Psoas muscle (tissue), 7 donors: ENCODE measurements at regions not wholly inside any gene's neighbourhood (a gene's known extent, or its start where the extent isn't known, plus 50 kb on each side); places are given as distances from the start of the nearest gene placed in this dataset.

ENCODE experiments used
- ATAC-seq, 4 donors: fragments of 200-7000 bp; cut with Tn5 transposase; one replicate each; pipeline ENCODE4 v1.9.1; 2020; ENCODE audit warnings: moderate library complexity in 3 of 4, mild to moderate bottlenecking in 2 of 4
- DNase-seq, 2 donors: peaks; one replicate each; pipeline ENCODE4 v3.0.0-alpha.2; 2020
- H3K27ac ChIP-seq: fragments of 200-600 bp; one replicate; pipeline ENCODE4 v1.8.0; 2022
- H3K27me3 ChIP-seq, 3 donors: fragments of 200-600 bp in 1 of 3; one replicate each; pipeline versions ENCODE4 v1.6.1 to v1.8.0; 2013 to 2022; ENCODE audit warnings: low read length in 2 of 3, mild to moderate bottlenecking in 2 of 3, moderate library complexity in 1 of 3; ENCODE audit not compliant: insufficient read depth in 3 of 3
- H3K36me3 ChIP-seq, 2 donors: fragments of 200-600 bp in 1 of 2; one replicate each; pipeline versions ENCODE4 v1.6.1 to v1.8.0; 2013 to 2022; ENCODE audit warnings: low read depth in 1 of 2, mild to moderate bottlenecking in 1 of 2, moderate library complexity in 1 of 2; ENCODE audit not compliant: insufficient read depth in 1 of 2
- H3K4me1 ChIP-seq: fragments of 200-600 bp; one replicate; pipeline ENCODE4 v1.8.0; 2022
- H3K4me3 ChIP-seq: fragments of 200-600 bp; one replicate; pipeline ENCODE4 v1.8.0; 2022; ENCODE audit warnings: mild to moderate bottlenecking
- H3K9me3 ChIP-seq: fragments of 200-600 bp; one replicate; pipeline ENCODE4 v1.8.0; 2022
- WGBS, 3 donors: extraction: QIAGEN DNeasy Blood & Tissue Kit; methylation state at CpG; one replicate each; pipeline versions ENCODE4 v1.1.6 to v1.1.7; 2013; 5-methylcytosine and 5-hydroxymethylcytosine counted together
- intact Hi-C, 2 donors: fragments of 100-400 bp; cut with DNase I; formaldehyde crosslinking; loops; one replicate each; pipeline versions ENCODE4 v1.11.0 to v1.14.2; 2022
- TF ChIP-seq, protein P1 (sequence below): fragments of 200-600 bp; IDR thresholded peaks from one replicate; pipeline ENCODE4 v1.8.0; 2022; ENCODE audit warnings: antibody characterized with exemption
- donor health status: healthy with polysubstance abuse.
- donor health status: DM: no; HTN: no; CAD: no; lungs with moderate emphysema.
- donor health status: Bipolar disorder and iron deficiency.
- donor health status: healthy.
- donor health status: DM: yes; HTN: yes; CAD: no.
- donor health status: DM: no; HTN: no; CAD: no.
- donor health status: DM: yes; HTN: yes; CAD: no.

DNA sequence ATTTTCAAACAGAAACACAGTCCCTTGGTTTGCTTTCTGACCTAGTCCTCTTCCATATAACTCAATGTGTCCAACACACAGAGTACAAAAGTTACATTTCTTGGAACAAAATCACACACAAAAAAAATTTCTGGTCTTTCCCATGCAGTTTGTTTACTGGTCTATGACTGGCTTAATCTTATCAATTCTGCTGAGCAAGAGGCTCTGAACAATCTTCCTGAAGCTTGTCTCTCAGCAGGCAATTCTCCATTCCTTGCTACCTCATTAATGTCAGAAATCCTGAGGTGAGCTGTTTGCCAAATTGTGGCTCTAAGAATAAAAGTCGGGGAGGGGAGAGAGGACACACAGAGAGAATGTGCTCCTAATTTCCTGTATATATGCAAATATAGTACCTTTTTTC is 423.6 kb downstream of the HLX start:
- intact Hi-C loops = no loop called here
- TF ChIP-seq, protein P1, sequence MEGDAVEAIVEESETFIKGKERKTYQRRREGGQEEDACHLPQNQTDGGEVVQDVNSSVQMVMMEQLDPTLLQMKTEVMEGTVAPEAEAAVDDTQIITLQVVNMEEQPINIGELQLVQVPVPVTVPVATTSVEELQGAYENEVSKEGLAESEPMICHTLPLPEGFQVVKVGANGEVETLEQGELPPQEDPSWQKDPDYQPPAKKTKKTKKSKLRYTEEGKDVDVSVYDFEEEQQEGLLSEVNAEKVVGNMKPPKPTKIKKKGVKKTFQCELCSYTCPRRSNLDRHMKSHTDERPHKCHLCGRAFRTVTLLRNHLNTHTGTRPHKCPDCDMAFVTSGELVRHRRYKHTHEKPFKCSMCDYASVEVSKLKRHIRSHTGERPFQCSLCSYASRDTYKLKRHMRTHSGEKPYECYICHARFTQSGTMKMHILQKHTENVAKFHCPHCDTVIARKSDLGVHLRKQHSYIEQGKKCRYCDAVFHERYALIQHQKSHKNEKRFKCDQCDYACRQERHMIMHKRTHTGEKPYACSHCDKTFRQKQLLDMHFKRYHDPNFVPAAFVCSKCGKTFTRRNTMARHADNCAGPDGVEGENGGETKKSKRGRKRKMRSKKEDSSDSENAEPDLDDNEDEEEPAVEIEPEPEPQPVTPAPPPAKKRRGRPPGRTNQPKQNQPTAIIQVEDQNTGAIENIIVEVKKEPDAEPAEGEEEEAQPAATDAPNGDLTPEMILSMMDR = no peak
- 38 to 56% (median 52%) methylated on average over 1 of the region's 1 CpG for WGBS, 3 donors
- Histone ChIP-seq H3K27me3 (no peaks in the 10 kb centered on the region), H3K27ac (no peak overlapping the region), H3K4me1 (no peaks in the 10 kb centered on the region), H3K9me3 (no peaks in the 10 kb centered on the region), H3K4me3 (no peak overlapping the region), H3K36me3 (no peaks in the 10 kb centered on the region)
- DNase-seq (no peak), ATAC-seq (no peak)

DNA sequence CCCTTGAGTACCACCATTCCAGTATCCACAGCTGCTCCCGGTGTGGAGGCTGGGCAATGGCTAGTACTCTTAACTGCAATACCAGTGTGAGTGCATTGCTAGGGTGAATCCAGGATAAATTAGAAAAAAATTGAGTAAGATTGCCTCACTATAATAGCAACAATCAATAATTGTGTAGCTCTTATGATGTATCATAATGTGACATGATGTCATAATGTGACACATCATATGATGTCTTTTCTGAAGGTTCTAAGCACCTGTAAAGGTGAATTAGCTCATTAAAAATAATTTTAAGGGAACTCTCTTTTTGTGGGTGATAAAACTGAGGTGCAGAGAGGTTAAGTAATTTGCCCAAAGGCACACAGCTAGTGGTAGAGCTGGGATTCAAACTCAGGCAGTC is 424.4 kb downstream of the HLX start:
- TF ChIP-seq, protein P1 = no peak
- 80 to 91% (median 86%) methylated on average over 1 of the region's 1 CpG for WGBS, 3 donors
- no peaks in the 10 kb centered on the region for H3K4me1 ChIP-seq
- ATAC-seq (no peak), DNase-seq (no peak)
- H3K36me3 ChIP-seq = no peaks in the 10 kb centered on the region
- intact Hi-C loops = no loop called here
- no peaks in the 10 kb centered on the region for H3K9me3 ChIP-seq
- no peak overlapping the region for H3K4me3 ChIP-seq
- no peak overlapping the region for H3K27ac ChIP-seq
- no peaks in the 10 kb centered on the region for H3K27me3 ChIP-seq

DNA sequence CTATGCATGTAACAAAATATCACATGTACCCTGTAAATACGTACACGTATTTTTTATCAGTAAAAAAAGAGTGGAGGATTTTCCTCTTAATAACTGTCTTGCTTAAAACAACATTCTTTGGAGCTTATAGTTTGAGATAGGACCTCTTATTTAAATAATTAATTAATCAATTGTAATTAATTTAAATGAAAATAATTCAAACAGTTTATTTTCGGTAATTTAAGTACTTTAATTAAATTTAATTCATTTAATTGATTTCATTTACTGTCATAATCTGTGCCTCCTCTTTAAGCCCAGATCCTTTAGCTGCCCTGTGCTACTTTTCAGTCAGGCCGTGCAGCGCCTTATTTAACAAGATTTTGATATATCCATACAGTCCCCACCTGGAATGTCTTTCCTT is 427.0 kb downstream of the HLX start:
- intact Hi-C loops = no loop called here
- no peaks in the 10 kb centered on the region for H3K9me3 ChIP-seq
- no peaks in the 10 kb centered on the region for H3K27me3 ChIP-seq
- WGBS, 3 donors = 90 to 93% (median 93%) methylated on average over 5 of the region's 5 CpGs
- no peak for ATAC-seq
- H3K36me3 ChIP-seq = no peaks in the 10 kb centered on the region
- H3K4me3 ChIP-seq = no peak overlapping the region
- no peak for DNase-seq
- no peaks in the 10 kb centered on the region for H3K4me1 ChIP-seq
- H3K27ac ChIP-seq = no peak overlapping the region
- TF ChIP-seq, protein P1 = no peak

DNA sequence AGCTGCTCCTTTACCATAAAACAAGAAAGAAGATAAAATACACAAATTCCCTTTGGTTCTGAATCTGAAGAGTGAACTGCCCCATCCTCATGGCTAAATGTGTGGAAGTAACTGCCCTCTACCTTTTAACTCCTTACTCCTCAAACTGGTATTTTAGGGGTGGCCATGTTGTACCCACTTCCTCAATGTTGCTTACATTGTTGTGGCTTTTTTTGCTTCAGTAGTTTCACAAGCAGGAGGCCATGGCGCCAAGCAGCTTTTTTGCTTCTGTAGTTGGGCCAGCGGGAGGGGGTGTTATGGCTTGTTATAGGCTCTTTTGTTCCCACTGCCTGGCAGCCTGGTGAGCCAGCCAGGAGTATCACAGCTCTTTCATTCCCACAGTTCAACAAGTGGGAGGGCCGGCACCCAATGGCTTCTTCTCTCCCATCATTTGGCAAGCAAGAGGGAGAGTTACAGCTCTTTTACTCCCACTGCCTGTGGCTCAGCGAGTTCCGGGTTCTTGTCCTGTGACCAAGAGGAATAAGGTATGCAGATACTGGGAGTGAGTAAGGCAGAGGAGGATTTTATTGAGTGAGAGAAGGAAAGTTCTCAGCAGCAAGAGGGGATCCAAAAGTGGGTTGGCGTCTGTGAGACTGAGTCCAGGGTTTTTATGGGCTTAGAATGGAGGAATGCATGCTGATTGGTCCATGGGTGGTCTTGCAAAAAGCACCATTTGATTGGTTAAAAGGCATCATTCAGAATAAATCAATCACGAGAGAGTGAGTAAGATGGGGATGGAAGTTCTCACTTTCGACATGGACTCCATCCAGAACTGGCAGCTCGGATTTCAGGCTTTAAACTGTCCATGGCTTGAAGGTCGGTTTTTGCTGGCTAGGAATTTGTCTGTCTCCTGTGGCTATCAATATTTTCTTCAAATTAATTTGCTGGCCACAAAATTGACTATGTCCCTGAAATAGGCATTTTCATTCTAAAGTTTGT is 429.6 kb downstream of the HLX start:
- no peak for ATAC-seq
- Histone ChIP-seq H3K27me3 (peaks cover 0 to 3% (median 0%) of the 10 kb centered on the region in 3 donors), H3K9me3 (no peaks in the 10 kb centered on the region), H3K36me3 (no peaks in the 10 kb centered on the region), H3K4me3 (no peak overlapping the region), H3K27ac (no peak overlapping the region), H3K4me1 (no peaks in the 10 kb centered on the region)
- TF ChIP-seq, protein P1 = no peak
- 66 to 78% (median 69%) methylated on average over 10 of the region's 10 CpGs for WGBS, 3 donors
- DNase-seq = peak in 1 of 2 donors; percentile 41
- intact Hi-C loops = no loop called here
